ENCODE measurements at regions not wholly inside any gene's neighbourhood (a gene's known extent, or its start where the extent isn't known, plus 50 kb on each side); places are given as distances from the start of the nearest gene placed in this dataset.
"Not testable (repeated sequence)": the region's sequence is repeated elsewhere in the genome, so short reads cannot be mapped to it uniquely, and the experiment has no call there.

GRCh38 chr2:147150241-147150635, 694.6 kb upstream of the ACVR2A start:
- DNase-seq = no peak
- no peaks in the 10 kb centered on the region for H3K4me1 Mint-ChIP-seq
- ATAC-seq = no peak
- H3K36me3 Mint-ChIP-seq (ENCODE audit: low read depth) = no peaks in the 10 kb centered on the region
- H3K4me3 Mint-ChIP-seq = no peak overlapping the region
- no peak overlapping the region for H3K27ac Mint-ChIP-seq
- H3K27me3 Mint-ChIP-seq = no peaks in the 10 kb centered on the region
- no peaks in the 10 kb centered on the region for H3K9me3 Mint-ChIP-seq

- Mint-ChIP-seq H3K27ac (no peak overlapping the region), H3K36me3 (ENCODE audit: low read depth) (no peaks in the 10 kb centered on the region), H3K4me3 (no peak overlapping the region), H3K4me1 (no peaks in the 10 kb centered on the region), H3K27me3 (no peaks in the 10 kb centered on the region), H3K9me3 (no peaks in the 10 kb centered on the region)
- DNase-seq (no peak), ATAC-seq (no peak)
Observed at GRCh38 chr2:147149575-147150240, 695.1 kb upstream of the ACVR2A start.

- ATAC-seq = no peak
- no peak for DNase-seq
- no peaks in the 10 kb centered on the region for H3K36me3 Mint-ChIP-seq (ENCODE audit: low read depth)
- no peak overlapping the region for H3K4me3 Mint-ChIP-seq
- H3K27me3 Mint-ChIP-seq = no peaks in the 10 kb centered on the region
- no peaks in the 10 kb centered on the region for H3K9me3 Mint-ChIP-seq
- no peak overlapping the region for H3K27ac Mint-ChIP-seq
- H3K4me1 Mint-ChIP-seq = no peaks in the 10 kb centered on the region
Observed at GRCh38 chr2:147147802-147148201, 697.0 kb upstream of the ACVR2A start.

GRCh38 chr2:147141930-147142329, 702.9 kb upstream of the ACVR2A start:
- Mint-ChIP-seq H3K4me3 (no peak overlapping the region), H3K36me3 (ENCODE audit: low read depth) (no peaks in the 10 kb centered on the region), H3K9me3 (no peaks in the 10 kb centered on the region), H3K27me3 (no peaks in the 10 kb centered on the region), H3K4me1 (no peaks in the 10 kb centered on the region), H3K27ac (no peak overlapping the region)
- no peak for ATAC-seq
- DNase-seq = no peak

- not testable (repeated sequence) for H3K36me3 Mint-ChIP-seq (ENCODE audit: low read depth); DNase-seq; H3K27ac Mint-ChIP-seq; H3K4me1 Mint-ChIP-seq; H3K4me3 Mint-ChIP-seq; H3K27me3 Mint-ChIP-seq; ATAC-seq; H3K9me3 Mint-ChIP-seq
Observed at GRCh38 chr2:147139732-147140131, 705.1 kb upstream of the ACVR2A start.

- no peak overlapping the region for H3K27ac Mint-ChIP-seq
- H3K4me1 Mint-ChIP-seq = no peaks in the 10 kb centered on the region
- no peak for ATAC-seq
Observed at GRCh38 chr2:147137711-147138110, 707.1 kb upstream of the ACVR2A start.

GRCh38 chr2:147135376-147135775, 709.5 kb upstream of the ACVR2A start:
- DNase-seq (no peak), ATAC-seq (no peak)
- Mint-ChIP-seq H3K4me3 (no peak overlapping the region), H3K36me3 (ENCODE audit: low read depth) (no peaks in the 10 kb centered on the region), H3K9me3 (no peaks in the 10 kb centered on the region), H3K4me1 (no peaks in the 10 kb centered on the region), H3K27me3 (no peaks in the 10 kb centered on the region), H3K27ac (no peak overlapping the region)

More at GRCh38 chr2:147137711-147138110, 707.1 kb upstream of the ACVR2A start:
- Mint-ChIP-seq H3K36me3 (ENCODE audit: low read depth) (no peaks in the 10 kb centered on the region), H3K4me3 (no peak overlapping the region), H3K9me3 (no peaks in the 10 kb centered on the region), H3K27me3 (no peaks in the 10 kb centered on the region)
- DNase-seq = no peak

GRCh38 chr2:147133286-147133908, 711.4 kb upstream of the ACVR2A start:
- H3K4me1 Mint-ChIP-seq = no peaks in the 10 kb centered on the region
- ATAC-seq (no peak), DNase-seq (no peak)
- no peaks in the 10 kb centered on the region for H3K27me3 Mint-ChIP-seq
- no peaks in the 10 kb centered on the region for H3K36me3 Mint-ChIP-seq (ENCODE audit: low read depth)
- H3K4me3 Mint-ChIP-seq = no peak overlapping the region
- no peaks in the 10 kb centered on the region for H3K9me3 Mint-ChIP-seq
- H3K27ac Mint-ChIP-seq = no peak overlapping the region

GRCh38 chr2:147125145-147125544, 719.7 kb upstream of the ACVR2A start:
- no peaks in the 10 kb centered on the region for H3K36me3 Mint-ChIP-seq (ENCODE audit: low read depth)
- peaks cover 12% of the 10 kb centered on the region for H3K9me3 Mint-ChIP-seq
- no peak for ATAC-seq
- H3K27me3 Mint-ChIP-seq = no peaks in the 10 kb centered on the region
- H3K27ac Mint-ChIP-seq = no peak overlapping the region
- H3K4me3 Mint-ChIP-seq = no peak overlapping the region
- H3K4me1 Mint-ChIP-seq = no peaks in the 10 kb centered on the region
- no peak for DNase-seq

- Mint-ChIP-seq H3K36me3 (ENCODE audit: low read depth) (no peaks in the 10 kb centered on the region), H3K27me3 (no peaks in the 10 kb centered on the region), H3K4me3 (no peak overlapping the region), H3K4me1 (no peaks in the 10 kb centered on the region), H3K27ac (no peak overlapping the region), H3K9me3 (peaks cover 12% of the 10 kb centered on the region)
- DNase-seq (no peak), ATAC-seq (no peak)
Observed at GRCh38 chr2:147122944-147123343, 721.9 kb upstream of the ACVR2A start.

GRCh38 chr2:147110962-147111361, 733.9 kb upstream of the ACVR2A start:
- peaks cover 2% of the 10 kb centered on the region for H3K36me3 Mint-ChIP-seq (ENCODE audit: low read depth)
- no peak overlapping the region for H3K4me3 Mint-ChIP-seq
- no peak overlapping the region for H3K27ac Mint-ChIP-seq
- no peak for DNase-seq
- no peaks in the 10 kb centered on the region for H3K4me1 Mint-ChIP-seq
- no peaks in the 10 kb centered on the region for H3K27me3 Mint-ChIP-seq
- no peak for ATAC-seq
- peaks cover 4% of the 10 kb centered on the region for H3K9me3 Mint-ChIP-seq

GRCh38 chr2:147110317-147110716, 734.5 kb upstream of the ACVR2A start:
- peaks cover 2% of the 10 kb centered on the region for H3K36me3 Mint-ChIP-seq (ENCODE audit: low read depth)
- ATAC-seq = no peak
- H3K4me3 Mint-ChIP-seq = no peak overlapping the region

GRCh38 chr2:147109291-147109690, 735.5 kb upstream of the ACVR2A start:
- H3K36me3 Mint-ChIP-seq (ENCODE audit: low read depth) = peaks cover 2% of the 10 kb centered on the region

More at GRCh38 chr2:147110317-147110716, 734.5 kb upstream of the ACVR2A start:
- no peak for DNase-seq
- Mint-ChIP-seq H3K9me3 (peaks cover 4% of the 10 kb centered on the region), H3K4me1 (no peaks in the 10 kb centered on the region), H3K27ac (no peak overlapping the region), H3K27me3 (no peaks in the 10 kb centered on the region)

GRCh38 chr2:147108548-147108947, 736.3 kb upstream of the ACVR2A start:
- no peaks in the 10 kb centered on the region for H3K27me3 Mint-ChIP-seq

More at GRCh38 chr2:147109291-147109690, 735.5 kb upstream of the ACVR2A start:
- ATAC-seq = no peak
- Mint-ChIP-seq H3K27me3 (no peaks in the 10 kb centered on the region), H3K4me3 (no peak overlapping the region), H3K9me3 (peaks cover 4% of the 10 kb centered on the region), H3K27ac (no peak overlapping the region), H3K4me1 (no peaks in the 10 kb centered on the region)
- DNase-seq = no peak

GRCh38 chr2:147101941-147102790, 742.7 kb upstream of the ACVR2A start:
- Mint-ChIP-seq H3K4me3 (no peak overlapping the region), H3K27me3 (no peaks in the 10 kb centered on the region), H3K4me1 (no peaks in the 10 kb centered on the region), H3K36me3 (ENCODE audit: low read depth) (no peaks in the 10 kb centered on the region), H3K27ac (no peak overlapping the region), H3K9me3 (no peaks in the 10 kb centered on the region)
- no peak for ATAC-seq
- DNase-seq = no peak

More at GRCh38 chr2:147108548-147108947, 736.3 kb upstream of the ACVR2A start:
- peaks cover 2% of the 10 kb centered on the region for H3K36me3 Mint-ChIP-seq (ENCODE audit: low read depth)
- no peak overlapping the region for H3K4me3 Mint-ChIP-seq
- no peaks in the 10 kb centered on the region for H3K9me3 Mint-ChIP-seq
- DNase-seq = no peak
- no peak for ATAC-seq
- H3K27ac Mint-ChIP-seq = no peak overlapping the region
- H3K4me1 Mint-ChIP-seq = no peaks in the 10 kb centered on the region
